ENCODE measurements at regions not wholly inside any gene's neighbourhood (a gene's known extent, or its start where the extent isn't known, plus 50 kb on each side); places are given as distances from the start of the nearest gene placed in this dataset.
"Not testable (repeated sequence)": the region's sequence is repeated elsewhere in the genome, so short reads cannot be mapped to it uniquely, and the experiment has no call there.

- not testable (repeated sequence) for H3K27ac ChIP-seq (ENCODE audit: low read length, poor library complexity, severe bottlenecking); H3K27me3 ChIP-seq (ENCODE audit: control insufficient read depth in 1 of 2, insufficient read depth in 1 of 2, low read length in 2 of 2); H3K4me3 ChIP-seq (ENCODE audit: insufficient read depth in 1 of 2, low read depth in 1 of 2, low read length in 2 of 2); H2BK5ac ChIP-seq (ENCODE audit: low read depth, low read length, poor library complexity, severe bottlenecking); H3K79me1 ChIP-seq (replicated peaks; ENCODE audit: low read length, poor library complexity, severe bottlenecking); H2BK12ac ChIP-seq (ENCODE audit: low read length in 2 of 2); H4K91ac ChIP-seq (ENCODE audit: low read length); DNase-seq; H2BK15ac ChIP-seq (ENCODE audit: low read depth, poor library complexity, severe bottlenecking); H3K18ac ChIP-seq (ENCODE audit: low read depth in 1 of 2, low read length in 2 of 2); H3K36me3 ChIP-seq (ENCODE audit: control insufficient read depth in 1 of 2, insufficient read depth in 2 of 2, low read depth in 1 of 2, low read length in 2 of 2); H3K4me1 ChIP-seq (ENCODE audit: control insufficient read depth, insufficient read depth, low read depth, low read length); H3K9me3 ChIP-seq (ENCODE audit: control insufficient read depth, low read length); H3K9ac ChIP-seq (ENCODE audit: low read length); H3K23ac ChIP-seq (ENCODE audit: low read length in 2 of 2); H3K14ac ChIP-seq (ENCODE audit: low read length in 2 of 2); H2AK5ac ChIP-seq (ENCODE audit: low read length, severe bottlenecking); H2AFZ ChIP-seq (ENCODE audit: low read depth, low read length); H3K4ac ChIP-seq (ENCODE audit: low read depth in 1 of 2, low read length in 2 of 2); H4K8ac ChIP-seq (ENCODE audit: low read length); H2BK120ac ChIP-seq (ENCODE audit: low read depth, low read length); H3K4me2 ChIP-seq (ENCODE audit: low read length, poor library complexity, severe bottlenecking)
- WGBS, result no CpG with 5 or more reads among the region's 3 CpGs
Observed at GRCh38 chr6:16014325-16014724, 114.6 kb upstream of the MYLIP start.

GRCh38 chr6:16007146-16007545 is 121.7 kb upstream of the MYLIP start:
- no peak overlapping the region for H2AK5ac ChIP-seq (ENCODE audit: low read length, severe bottlenecking)
- H4K8ac ChIP-seq (ENCODE audit: low read length), result no peak overlapping the region
- no peak overlapping the region for H3K9ac ChIP-seq (ENCODE audit: low read length)
- H3K36me3 ChIP-seq (ENCODE audit: control insufficient read depth in 1 of 2, insufficient read depth in 2 of 2, low read depth in 1 of 2, low read length in 2 of 2), result no peaks in the 10 kb centered on the region
- H3K18ac ChIP-seq (ENCODE audit: low read depth in 1 of 2, low read length in 2 of 2), result no peak overlapping the region
- H2BK5ac ChIP-seq (ENCODE audit: low read depth, low read length, poor library complexity, severe bottlenecking), result no peak overlapping the region
- no peak overlapping the region for H2BK120ac ChIP-seq (ENCODE audit: low read depth, low read length)
- H2AFZ ChIP-seq (ENCODE audit: low read depth, low read length), result no peak overlapping the region
- H4K91ac ChIP-seq (ENCODE audit: low read length), result no peak overlapping the region
- H3K4me1 ChIP-seq (ENCODE audit: control insufficient read depth, insufficient read depth, low read depth, low read length), result no peaks in the 10 kb centered on the region
- H3K27me3 ChIP-seq (ENCODE audit: control insufficient read depth in 1 of 2, insufficient read depth in 1 of 2, low read length in 2 of 2), result peaks cover 2 to 11% of the 10 kb centered on the region in 2 experiments
- H3K79me1 ChIP-seq (replicated peaks; ENCODE audit: low read length, poor library complexity, severe bottlenecking), result no peaks in the 10 kb centered on the region
- no peak overlapping the region for H3K4me3 ChIP-seq (ENCODE audit: insufficient read depth in 1 of 2, low read depth in 1 of 2, low read length in 2 of 2)
- H3K4ac ChIP-seq (ENCODE audit: low read depth in 1 of 2, low read length in 2 of 2), result no peak overlapping the region
- no peak overlapping the region for H3K23ac ChIP-seq (ENCODE audit: low read length in 2 of 2)
- no peak overlapping the region for H2BK15ac ChIP-seq (ENCODE audit: low read depth, poor library complexity, severe bottlenecking)
- no peak overlapping the region for H3K27ac ChIP-seq (ENCODE audit: low read length, poor library complexity, severe bottlenecking)
- H3K14ac ChIP-seq (ENCODE audit: low read length in 2 of 2), result no peak overlapping the region
- no peak overlapping the region for H2BK12ac ChIP-seq (ENCODE audit: low read length in 2 of 2)
- DNase-seq, result no peak
- 85% methylated on average over 3 of the region's 3 CpGs for WGBS
- no peaks in the 10 kb centered on the region for H3K9me3 ChIP-seq (ENCODE audit: control insufficient read depth, low read length)
- H3K4me2 ChIP-seq (ENCODE audit: low read length, poor library complexity, severe bottlenecking), result no peak overlapping the region

- Histone ChIP-seq H3K27me3 (ENCODE audit: control insufficient read depth in 1 of 2, insufficient read depth in 1 of 2, low read length in 2 of 2) (peaks cover 2 to 11% of the 10 kb centered on the region in 2 experiments), H3K4ac (ENCODE audit: low read depth in 1 of 2, low read length in 2 of 2) (no peak overlapping the region), H3K4me2 (ENCODE audit: low read length, poor library complexity, severe bottlenecking) (no peak overlapping the region), H3K9ac (ENCODE audit: low read length) (no peak overlapping the region), H3K79me1 (replicated peaks; ENCODE audit: low read length, poor library complexity, severe bottlenecking) (no peaks in the 10 kb centered on the region), H2AK5ac (ENCODE audit: low read length, severe bottlenecking) (no peak overlapping the region), H3K4me3 (ENCODE audit: insufficient read depth in 1 of 2, low read depth in 1 of 2, low read length in 2 of 2) (no peak overlapping the region), H2AFZ (ENCODE audit: low read depth, low read length) (no peak overlapping the region), H3K4me1 (ENCODE audit: control insufficient read depth, insufficient read depth, low read depth, low read length) (no peaks in the 10 kb centered on the region), H3K36me3 (ENCODE audit: control insufficient read depth in 1 of 2, insufficient read depth in 2 of 2, low read depth in 1 of 2, low read length in 2 of 2) (no peaks in the 10 kb centered on the region), H2BK120ac (ENCODE audit: low read depth, low read length) (no peak overlapping the region), H3K27ac (ENCODE audit: low read length, poor library complexity, severe bottlenecking) (no peak overlapping the region), H3K9me3 (ENCODE audit: control insufficient read depth, low read length) (no peaks in the 10 kb centered on the region), H4K91ac (ENCODE audit: low read length) (no peak overlapping the region), H3K14ac (ENCODE audit: low read length in 2 of 2) (no peak overlapping the region), H2BK12ac (ENCODE audit: low read length in 2 of 2) (no peak overlapping the region), H3K23ac (ENCODE audit: low read length in 2 of 2) (no peak overlapping the region), H3K18ac (ENCODE audit: low read depth in 1 of 2, low read length in 2 of 2) (no peak overlapping the region), H4K8ac (ENCODE audit: low read length) (no peak overlapping the region), H2BK15ac (ENCODE audit: low read depth, poor library complexity, severe bottlenecking) (no peak overlapping the region), H2BK5ac (ENCODE audit: low read depth, low read length, poor library complexity, severe bottlenecking) (no peak overlapping the region)
- no peak for DNase-seq
- 88% methylated on average over 3 of the region's 3 CpGs for WGBS
Observed at GRCh38 chr6:16006681-16007080, 122.2 kb upstream of the MYLIP start.

GRCh38 chr6:16004934-16005679 is 123.8 kb upstream of the MYLIP start:
- H2AK5ac ChIP-seq (ENCODE audit: low read length, severe bottlenecking), result no peak overlapping the region
- no peak overlapping the region for H3K14ac ChIP-seq (ENCODE audit: low read length in 2 of 2)
- no peak overlapping the region for H3K9ac ChIP-seq (ENCODE audit: low read length)
- WGBS, result 81% methylated on average over 5 of the region's 5 CpGs
- no peak for DNase-seq
- no peak overlapping the region for H3K18ac ChIP-seq (ENCODE audit: low read depth in 1 of 2, low read length in 2 of 2)
- no peak overlapping the region for H4K91ac ChIP-seq (ENCODE audit: low read length)
- H3K4me2 ChIP-seq (ENCODE audit: low read length, poor library complexity, severe bottlenecking), result no peak overlapping the region
- H2AFZ ChIP-seq (ENCODE audit: low read depth, low read length), result no peak overlapping the region
- H4K8ac ChIP-seq (ENCODE audit: low read length), result no peak overlapping the region
- H3K9me3 ChIP-seq (ENCODE audit: control insufficient read depth, low read length), result no peaks in the 10 kb centered on the region
- no peaks in the 10 kb centered on the region for H3K79me1 ChIP-seq (replicated peaks; ENCODE audit: low read length, poor library complexity, severe bottlenecking)
- no peak overlapping the region for H3K27ac ChIP-seq (ENCODE audit: low read length, poor library complexity, severe bottlenecking)
- no peak overlapping the region for H2BK15ac ChIP-seq (ENCODE audit: low read depth, poor library complexity, severe bottlenecking)
- H3K4me1 ChIP-seq (ENCODE audit: control insufficient read depth, insufficient read depth, low read depth, low read length), result no peaks in the 10 kb centered on the region
- no peak overlapping the region for H2BK5ac ChIP-seq (ENCODE audit: low read depth, low read length, poor library complexity, severe bottlenecking)
- no peak overlapping the region for H2BK120ac ChIP-seq (ENCODE audit: low read depth, low read length)
- H3K4ac ChIP-seq (ENCODE audit: low read depth in 1 of 2, low read length in 2 of 2), result no peak overlapping the region
- H3K27me3 ChIP-seq (ENCODE audit: control insufficient read depth in 1 of 2, insufficient read depth in 1 of 2, low read length in 2 of 2), result peaks cover 2 to 11% of the 10 kb centered on the region in 2 experiments
- H3K23ac ChIP-seq (ENCODE audit: low read length in 2 of 2), result no peak overlapping the region
- no peaks in the 10 kb centered on the region for H3K36me3 ChIP-seq (ENCODE audit: control insufficient read depth in 1 of 2, insufficient read depth in 2 of 2, low read depth in 1 of 2, low read length in 2 of 2)
- H2BK12ac ChIP-seq (ENCODE audit: low read length in 2 of 2), result no peak overlapping the region
- no peak overlapping the region for H3K4me3 ChIP-seq (ENCODE audit: insufficient read depth in 1 of 2, low read depth in 1 of 2, low read length in 2 of 2)
